Right cardiac atrium (tissue), 5 donors: ENCODE measurements at regions not wholly inside any gene's neighbourhood (a gene's known extent, or its start where the extent isn't known, plus 50 kb on each side); places are given as distances from the start of the nearest gene placed in this dataset.
"Not testable (repeated sequence)": the region's sequence is repeated elsewhere in the genome, so short reads cannot be mapped to it uniquely, and the experiment has no call there.

Experiments
- ATAC-seq, 2 donors: fragments of 200-7000 bp; cut with Tn5 transposase; one replicate each; pipeline versions ENCODE4 v1.8.0 to v1.9.1; 2020; ENCODE audit warnings: moderate library complexity in 2 of 2, mild to moderate bottlenecking in 1 of 2
- DNase-seq, 3 donors: peaks; one replicate each; pipeline ENCODE4 v3.0.0-alpha.2; 2020
- H3K27ac ChIP-seq: one replicate; pipeline ENCODE4 v1.5.1; 2013; ENCODE audit warnings: mild to moderate bottlenecking, low read length, control low read depth, moderate library complexity
- H3K27me3 ChIP-seq: one replicate; pipeline ENCODE4 v1.6.1; 2013; ENCODE audit not compliant: control insufficient read depth, insufficient read depth
- H3K4me1 ChIP-seq: one replicate; pipeline ENCODE4 v1.6.1; 2013; ENCODE audit warnings: low read length; ENCODE audit not compliant: control insufficient read depth, insufficient read depth
- H3K4me3 ChIP-seq: one replicate; pipeline ENCODE4 v1.5.1; 2013; ENCODE audit warnings: low read length, control low read depth
- H3K9me3 ChIP-seq: one replicate; pipeline ENCODE4 v1.6.1; 2013; ENCODE audit warnings: low read length; ENCODE audit not compliant: control insufficient read depth
- WGBS: extraction: QIAGEN DNeasy Blood & Tissue Kit; methylation state at CpG from one replicate; pipeline ENCODE4 v1.1.7; 2013; 5-methylcytosine and 5-hydroxymethylcytosine counted together
- intact Hi-C, 4 donors: fragments of 100-400 bp; cut with DNase I; formaldehyde crosslinking; loops; one replicate each; pipeline versions ENCODE4 v1.11.0 to v1.14.0; 2022 to 2023
- donor health status: healthy with polysubstance abuse.
- donor health status: DM: no; HTN: yes; CAD: no.
- donor health status: DM: no; HTN: no; CAD: no.
- donor health status: DM: no; HTN: yes; CAD: no; lungs with severe emphysema.
- donor health status: DM: yes; HTN: yes; CAD: no.

GRCh38 chr5:17727098-17727497, 92.8 kb downstream of the TAF11L14 start:
- H3K9me3 ChIP-seq = no peaks in the 10 kb centered on the region

GRCh38 chr5:17730421-17730820, 96.2 kb downstream of the TAF11L14 start:
- DNase-seq (no peak), ATAC-seq (no peak)
- Histone ChIP-seq H3K9me3 (peaks cover 2% of the 10 kb centered on the region), H3K27ac (no peak overlapping the region), H3K27me3 (no peaks in the 10 kb centered on the region), H3K4me3 (no peak overlapping the region), H3K4me1 (no peaks in the 10 kb centered on the region)
- 90% methylated on average over 2 of the region's 2 CpGs for WGBS
- intact Hi-C loops = no loop called here

More at GRCh38 chr5:17727098-17727497, 92.8 kb downstream of the TAF11L14 start:
- no peak for ATAC-seq
- WGBS = 76% methylated on average over 3 of the region's 3 CpGs
- no peak overlapping the region for H3K27ac ChIP-seq
- H3K4me1 ChIP-seq = no peaks in the 10 kb centered on the region
- H3K4me3 ChIP-seq = no peak overlapping the region
- DNase-seq = no peak
- no peaks in the 10 kb centered on the region for H3K27me3 ChIP-seq
- intact Hi-C loops = no loop called here

GRCh38 chr5:17732351-17732923, 98.2 kb downstream of the TAF11L14 start:
- no peaks in the 10 kb centered on the region for H3K27me3 ChIP-seq
- no peak overlapping the region for H3K27ac ChIP-seq
- H3K9me3 ChIP-seq = peaks cover 2% of the 10 kb centered on the region
- no peak overlapping the region for H3K4me3 ChIP-seq
- ATAC-seq = no peak
- intact Hi-C loops = no loop called here
- WGBS = 69% methylated on average over 3 of the region's 3 CpGs
- peak in 1 of 3 donors; percentile 13 for DNase-seq
- no peaks in the 10 kb centered on the region for H3K4me1 ChIP-seq

- ATAC-seq (no peak), DNase-seq (no peak)
- intact Hi-C loops = no loop called here
- no peak overlapping the region for H3K4me3 ChIP-seq
- H3K9me3 ChIP-seq = peaks cover 2% of the 10 kb centered on the region
- no peak overlapping the region for H3K27ac ChIP-seq
- 77% methylated on average over 2 of the region's 2 CpGs for WGBS
- H3K27me3 ChIP-seq = no peaks in the 10 kb centered on the region
- no peaks in the 10 kb centered on the region for H3K4me1 ChIP-seq
Measured at GRCh38 chr5:17734011-17734410, 99.8 kb downstream of the TAF11L14 start.

- intact Hi-C loops = no loop called here
- H3K27ac ChIP-seq = no peak overlapping the region
- H3K4me3 ChIP-seq = no peak overlapping the region
- H3K27me3 ChIP-seq = no peaks in the 10 kb centered on the region
- H3K4me1 ChIP-seq = no peaks in the 10 kb centered on the region
- ATAC-seq (no peak), DNase-seq (no peak)
- peaks cover 2% of the 10 kb centered on the region for H3K9me3 ChIP-seq
- 61% methylated on average over 4 of the region's 4 CpGs for WGBS
Measured at GRCh38 chr5:17735761-17736160, 101.5 kb downstream of the TAF11L14 start.

- Histone ChIP-seq H3K27ac (no peak overlapping the region), H3K9me3 (peaks cover 2% of the 10 kb centered on the region), H3K4me3 (no peak overlapping the region), H3K27me3 (no peaks in the 10 kb centered on the region), H3K4me1 (no peaks in the 10 kb centered on the region)
- 89% methylated on average over 2 of the region's 2 CpGs for WGBS
- DNase-seq (no peak), ATAC-seq (no peak)
- intact Hi-C loops = no loop called here
Measured at GRCh38 chr5:17737092-17737491, 102.8 kb downstream of the TAF11L14 start.

- Histone ChIP-seq H3K27ac (no peak overlapping the region), H3K9me3 (no peaks in the 10 kb centered on the region), H3K4me1 (no peaks in the 10 kb centered on the region), H3K4me3 (no peak overlapping the region), H3K27me3 (no peaks in the 10 kb centered on the region)
- WGBS = 78% methylated on average over 2 of the region's 2 CpGs
- no peak for ATAC-seq
- no peak for DNase-seq
- intact Hi-C loops = no loop called here
Measured at GRCh38 chr5:17738446-17738845, 104.2 kb downstream of the TAF11L14 start.

- no peak for DNase-seq
- no peaks in the 10 kb centered on the region for H3K4me1 ChIP-seq
- 56% methylated on average over 8 of the region's 8 CpGs for WGBS
- no peak overlapping the region for H3K27ac ChIP-seq
- H3K4me3 ChIP-seq = no peak overlapping the region
- ATAC-seq = no peak
- intact Hi-C loops = no loop called here
- H3K9me3 ChIP-seq = peaks cover 5% of the 10 kb centered on the region
- H3K27me3 ChIP-seq = no peaks in the 10 kb centered on the region
Measured at GRCh38 chr5:17743580-17744435, 109.5 kb downstream of the TAF11L14 start.

- Histone ChIP-seq H3K27me3 (no peaks in the 10 kb centered on the region), H3K4me1 (no peaks in the 10 kb centered on the region), H3K4me3 (no peak overlapping the region), H3K9me3 (peaks cover 5% of the 10 kb centered on the region), H3K27ac (no peak overlapping the region)
- ATAC-seq (no peak), DNase-seq (no peak)
- intact Hi-C loops = no loop called here
- WGBS = 72% methylated on average over 2 of the region's 2 CpGs
Measured at GRCh38 chr5:17748201-17748600, 113.9 kb downstream of the TAF11L14 start.

- intact Hi-C loops = no loop called here
- ATAC-seq (no peak), DNase-seq (no peak)
- Histone ChIP-seq H3K27me3 (no peaks in the 10 kb centered on the region), H3K4me3 (no peak overlapping the region), H3K9me3 (peaks cover 5% of the 10 kb centered on the region), H3K27ac (no peak overlapping the region), H3K4me1 (no peaks in the 10 kb centered on the region)
- WGBS = 67% methylated on average over 1 of the region's 1 CpG
Measured at GRCh38 chr5:17748941-17749340, 114.7 kb downstream of the TAF11L14 start.

- H3K27ac ChIP-seq, ATAC-seq, intact Hi-C loops, H3K4me3 ChIP-seq, H3K9me3 ChIP-seq, H3K27me3 ChIP-seq, H3K4me1 ChIP-seq, DNase-seq: not testable (repeated sequence)
- 86% methylated on average over 12 of the region's 12 CpGs for WGBS
Measured at GRCh38 chr5:17755406-17755805, 121.1 kb downstream of the TAF11L14 start.
